HG03045 (cell line): ENCODE measurements at regions not wholly inside any gene's neighbourhood (a gene's known extent, or its start where the extent isn't known, plus 50 kb on each side); places are given as distances from the start of the nearest gene placed in this dataset.

Experiments
- ATAC-seq: cut with Tn5 transposase; IDR thresholded peaks from one replicate; pipeline ENCODE4 v1.9.1; 2021; ENCODE audit warnings: mild to moderate bottlenecking, moderate library complexity; ENCODE audit not compliant: unreplicated experiment

- no peak for ATAC-seq
Measured at GRCh38 chr18:30376515-30376914, 666.0 kb downstream of the DSC3 start.

DNA sequence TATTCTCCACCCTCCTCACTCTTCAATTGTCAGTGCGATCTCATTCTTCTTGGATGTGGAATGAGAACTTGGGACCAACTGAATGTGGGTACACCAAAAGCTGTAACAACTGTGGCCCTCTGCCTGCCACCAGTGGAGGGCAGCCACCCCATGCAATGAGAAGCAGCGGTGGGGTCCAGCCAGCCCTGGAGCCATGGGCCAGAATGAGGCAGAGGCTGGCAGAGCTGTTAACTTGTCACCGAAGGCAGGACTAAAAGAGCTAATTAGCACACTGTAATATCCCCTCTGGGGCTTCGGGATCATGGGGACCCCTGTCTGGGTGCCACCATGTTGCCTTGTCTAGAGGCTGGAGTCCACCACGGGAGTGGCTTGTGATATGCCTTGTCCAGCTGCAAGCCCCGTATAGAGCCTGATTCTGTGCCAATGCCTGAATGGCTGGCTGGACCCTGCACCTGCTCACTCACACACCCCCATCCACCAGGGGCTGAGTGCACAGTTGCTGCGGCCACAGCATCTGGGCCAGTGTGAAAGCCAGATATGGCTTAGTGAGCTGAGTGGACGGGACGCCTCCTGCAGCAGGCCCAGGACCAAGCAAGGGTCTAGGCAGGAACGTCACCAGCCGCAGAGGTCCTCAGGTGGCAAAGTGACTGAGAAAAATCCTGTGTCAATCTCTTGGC lies 680.5 kb downstream of the DSC3 start:
- ATAC-seq: no peak

- no peak for ATAC-seq
Measured at GRCh38 chr18:30359521-30359920, 683.0 kb downstream of the DSC3 start.

- no peak for ATAC-seq
Measured at GRCh38 chr18:30358555-30358954, 684.0 kb downstream of the DSC3 start.

GRCh38 chr18:30352551-30353168 lies 689.9 kb downstream of the DSC3 start:
- ATAC-seq: no peak

GRCh38 chr18:30350263-30350662 lies 692.3 kb downstream of the DSC3 start:
- no peak for ATAC-seq

DNA sequence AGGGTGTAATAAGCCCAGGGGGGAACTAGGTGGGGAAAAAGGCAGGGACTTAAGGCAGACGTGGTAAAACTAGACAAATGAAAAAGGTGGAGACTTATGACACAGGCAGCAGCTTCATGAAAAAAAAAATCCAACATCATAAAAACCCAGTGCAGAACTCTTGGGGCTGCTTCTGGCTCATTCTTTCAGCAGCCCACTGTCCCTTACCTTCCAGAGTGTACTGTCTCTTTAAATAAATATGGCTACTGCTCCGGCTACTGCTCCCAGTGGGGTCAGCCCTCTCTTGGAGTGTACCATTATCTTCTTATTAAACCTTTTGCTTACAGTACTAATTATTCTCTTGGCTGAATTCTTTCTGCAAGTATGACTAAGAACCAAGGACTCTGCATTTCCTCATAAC lies 699.5 kb downstream of the DSC3 start:
- no peak for ATAC-seq

DNA sequence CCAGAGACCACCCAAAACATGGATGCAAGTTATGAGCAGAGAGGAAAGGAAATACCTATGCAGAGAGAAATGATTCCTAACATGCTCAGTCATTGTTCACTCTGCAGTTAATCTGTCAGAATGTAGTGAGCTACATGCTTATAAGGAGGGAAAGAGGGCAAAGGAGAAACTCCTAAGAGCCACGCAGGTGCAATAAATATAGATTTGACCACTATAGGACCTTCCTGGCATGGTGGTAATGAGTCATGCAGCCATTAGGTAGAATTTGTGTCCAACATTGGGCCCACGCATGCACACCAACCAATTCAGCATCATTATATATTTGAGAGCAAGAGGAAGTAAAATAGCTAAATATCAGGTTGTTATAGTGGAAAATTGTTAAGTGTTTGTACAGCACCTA lies 699.9 kb downstream of the DSC3 start:
- ATAC-seq: no peak

DNA sequence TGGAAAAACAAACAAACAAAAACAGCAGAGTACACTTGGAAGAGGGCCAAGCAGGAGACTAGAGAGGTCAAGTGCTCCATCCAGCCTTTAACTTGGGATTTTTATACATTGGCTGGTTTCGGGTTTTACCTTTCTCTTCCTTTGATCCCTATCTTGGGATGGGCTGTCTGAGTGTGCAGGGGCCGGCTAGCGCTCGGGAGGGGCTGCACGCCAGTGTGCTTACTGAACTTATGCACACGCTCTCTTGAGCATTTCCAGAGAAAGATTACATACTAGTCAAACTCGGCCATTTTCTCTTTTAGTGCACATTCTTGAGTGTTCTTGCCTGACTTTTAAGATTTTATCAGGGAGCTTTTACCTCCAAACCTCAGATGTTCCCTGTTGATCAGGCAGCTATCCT lies 707.8 kb downstream of the DSC3 start:
- ATAC-seq: no peak

DNA sequence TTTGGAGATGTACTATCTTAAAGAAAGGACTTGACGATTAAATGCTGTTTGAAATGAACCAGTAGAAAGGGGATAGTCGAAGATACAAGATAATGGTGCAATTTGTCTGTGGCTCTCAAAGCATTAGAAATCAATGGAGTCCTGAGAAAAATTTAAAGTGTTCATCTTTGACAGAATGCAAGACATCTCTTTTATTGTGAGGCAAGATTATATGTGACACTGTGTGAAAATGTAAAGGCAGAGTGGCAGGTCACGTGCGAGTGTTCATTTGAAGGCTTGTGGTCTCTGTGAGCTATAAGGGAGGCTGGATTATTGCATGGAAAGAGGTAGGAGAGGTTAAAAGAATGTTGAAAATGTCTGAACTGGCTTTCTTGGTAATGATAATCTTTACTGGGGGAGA lies 709.2 kb downstream of the DSC3 start:
- ATAC-seq: no peak

GRCh38 chr18:30328839-30329238 lies 713.7 kb downstream of the DSC3 start:
- ATAC-seq: no peak

DNA sequence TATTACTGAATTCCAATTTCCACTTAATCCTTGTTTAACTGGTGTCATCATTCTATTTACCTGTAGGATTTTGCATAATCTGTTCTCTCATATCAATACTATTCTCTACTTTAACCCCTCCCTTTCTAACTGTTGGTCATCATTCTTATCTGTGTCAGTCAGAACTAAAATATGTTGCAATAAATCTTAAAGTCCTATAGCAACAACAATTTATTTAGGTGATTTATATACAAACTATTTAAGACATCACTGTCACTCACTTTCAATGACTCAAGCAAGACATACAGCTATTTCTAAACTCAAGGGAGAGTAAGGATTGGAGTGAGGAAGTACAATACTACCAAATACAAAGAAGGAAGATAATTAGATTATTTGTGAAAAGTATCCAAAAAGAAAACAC lies 740.4 kb downstream of the DSC3 start:
- no peak for ATAC-seq

GRCh38 chr18:30298769-30299168 lies 743.8 kb downstream of the DSC3 start:
- ATAC-seq: no peak

GRCh38 chr18:30288662-30289414 lies 753.7 kb downstream of the DSC3 start:
- no peak for ATAC-seq

DNA sequence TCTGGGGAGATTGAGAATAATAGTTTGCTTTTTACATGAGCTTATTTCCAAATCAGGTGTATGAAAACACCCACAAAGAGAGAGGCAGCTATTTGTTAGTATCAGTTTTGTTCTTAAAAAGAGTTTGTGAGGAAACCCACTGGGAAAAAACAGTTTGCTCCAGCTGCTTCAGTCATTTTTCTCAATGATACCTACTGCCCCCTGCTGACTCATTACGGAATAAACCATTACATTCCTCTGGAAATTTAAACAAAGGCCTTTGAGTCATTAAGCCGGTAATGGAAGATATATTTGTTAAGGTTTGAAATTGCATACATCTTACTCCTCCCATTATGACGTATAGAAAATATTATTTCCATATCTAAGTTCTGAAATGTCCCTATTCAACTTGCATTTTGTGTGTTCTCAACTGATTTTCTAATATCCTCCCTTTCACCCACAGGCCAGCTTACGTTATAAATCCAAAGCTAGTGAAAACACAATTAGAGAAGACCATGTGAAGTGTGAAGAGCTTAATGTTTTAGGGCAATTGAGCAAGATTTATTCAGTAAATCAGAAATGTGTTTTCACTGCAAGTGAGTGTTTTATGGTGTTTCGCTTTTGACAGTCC lies 761.6 kb downstream of the DSC3 start:
- ATAC-seq: no peak

DNA sequence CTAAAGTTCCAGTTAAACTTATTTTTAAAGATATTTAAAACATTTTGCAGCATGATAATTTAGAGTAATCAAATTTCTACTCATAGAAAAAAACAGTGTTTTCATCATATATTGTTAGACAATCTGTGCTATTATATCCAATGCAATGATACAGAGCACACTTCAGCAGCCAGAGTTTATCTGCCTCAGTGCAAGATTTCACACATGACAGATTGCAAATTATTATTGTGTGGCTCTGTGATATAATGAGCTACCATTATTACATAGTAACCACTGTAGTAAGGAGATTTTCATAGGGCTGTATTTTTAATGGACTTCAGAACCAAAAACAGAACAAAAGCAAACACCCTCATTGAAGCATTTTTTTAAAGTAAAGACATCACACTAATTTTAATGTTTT lies 762.4 kb downstream of the DSC3 start:
- ATAC-seq: no peak

- ATAC-seq: no peak
Measured at GRCh38 chr18:30277676-30278075, 764.9 kb downstream of the DSC3 start.

- ATAC-seq: no peak
Measured at GRCh38 chr18:30271716-30272115, 770.8 kb downstream of the DSC3 start.

DNA sequence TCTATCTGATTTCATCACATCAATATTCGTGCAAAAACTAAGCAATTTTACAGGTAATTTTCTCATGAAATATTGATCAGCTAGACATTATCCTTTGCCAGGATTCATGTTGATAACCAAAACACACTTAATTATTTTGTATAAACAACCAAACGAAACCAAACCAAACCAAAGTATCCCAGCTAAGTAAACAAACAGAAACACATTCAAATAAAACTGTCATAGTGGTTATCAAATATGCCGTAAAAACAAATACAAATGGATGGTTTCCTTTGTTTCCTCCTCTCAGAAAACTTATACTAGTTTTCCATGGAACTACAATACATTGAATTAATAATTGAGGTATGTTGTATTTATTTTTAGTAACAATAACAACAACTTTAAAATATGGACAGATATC lies 777.4 kb downstream of the DSC3 start:
- no peak for ATAC-seq

GRCh38 chr18:30254331-30254730 lies 788.2 kb downstream of the DSC3 start:
- ATAC-seq: no peak

DNA sequence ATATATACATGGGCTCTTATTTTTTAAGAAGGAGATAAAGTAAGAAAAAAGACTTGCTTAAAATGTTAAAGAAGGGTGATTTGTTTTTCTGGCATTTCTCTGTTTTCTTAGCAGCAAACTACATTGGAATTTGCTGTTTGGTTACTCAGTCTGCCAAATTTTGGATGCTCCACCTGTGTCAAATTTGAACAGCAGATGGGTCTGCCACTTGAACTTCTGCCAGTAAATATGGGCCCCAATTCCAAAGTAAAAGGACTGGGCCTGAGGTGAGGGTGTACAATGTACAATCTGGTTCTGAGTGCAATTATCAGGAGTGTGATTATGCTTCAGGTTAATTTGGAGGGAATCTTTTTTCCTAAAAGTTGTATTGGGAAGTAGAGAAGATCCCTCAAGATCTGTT lies 794.5 kb downstream of the DSC3 start:
- ATAC-seq: no peak
